ENCODE measurements at regions not wholly inside any gene's neighbourhood (a gene's known extent, or its start where the extent isn't known, plus 50 kb on each side); places are given as distances from the start of the nearest gene placed in this dataset.
"Not testable (repeated sequence)": the region's sequence is repeated elsewhere in the genome, so short reads cannot be mapped to it uniquely, and the experiment has no call there.

- no peak for DNase-seq
Observed at GRCh38 chr3:44146073-44146472, 95.6 kb upstream of the TOPAZ1 start.

- no peak for DNase-seq
Observed at GRCh38 chr3:44159696-44160300, 81.9 kb upstream of the TOPAZ1 start.

GRCh38 chr3:44160818-44161217 lies 80.9 kb upstream of the TOPAZ1 start:
- DNase-seq = no peak

- no peak for DNase-seq
Observed at GRCh38 chr3:44171891-44172290, 69.8 kb upstream of the TOPAZ1 start.

GRCh38 chr3:44172701-44173100 lies 69.0 kb upstream of the TOPAZ1 start:
- not testable (repeated sequence) for DNase-seq

- DNase-seq = no peak
Observed at GRCh38 chr3:44173263-44173662, 68.4 kb upstream of the TOPAZ1 start.

- DNase-seq = no peak
Observed at GRCh38 chr3:44175070-44175469, 66.6 kb upstream of the TOPAZ1 start.

- DNase-seq = no peak
Observed at GRCh38 chr3:44179246-44179645, 62.4 kb upstream of the TOPAZ1 start.

- DNase-seq = peak; percentile 21
Observed at GRCh38 chr3:44184319-44184953, 57.2 kb upstream of the TOPAZ1 start.

- no peak for DNase-seq
Observed at GRCh38 chr3:44185396-44185915, 56.2 kb upstream of the TOPAZ1 start.

GRCh38 chr3:44186111-44186672 lies 55.5 kb upstream of the TOPAZ1 start:
- no peak for DNase-seq

GRCh38 chr3:44186712-44187111 lies 55.0 kb upstream of the TOPAZ1 start:
- no peak for DNase-seq
